ENCODE measurements at regions not wholly inside any gene's neighbourhood (a gene's known extent, or its start where the extent isn't known, plus 50 kb on each side); places are given as distances from the start of the nearest gene placed in this dataset.

DNA sequence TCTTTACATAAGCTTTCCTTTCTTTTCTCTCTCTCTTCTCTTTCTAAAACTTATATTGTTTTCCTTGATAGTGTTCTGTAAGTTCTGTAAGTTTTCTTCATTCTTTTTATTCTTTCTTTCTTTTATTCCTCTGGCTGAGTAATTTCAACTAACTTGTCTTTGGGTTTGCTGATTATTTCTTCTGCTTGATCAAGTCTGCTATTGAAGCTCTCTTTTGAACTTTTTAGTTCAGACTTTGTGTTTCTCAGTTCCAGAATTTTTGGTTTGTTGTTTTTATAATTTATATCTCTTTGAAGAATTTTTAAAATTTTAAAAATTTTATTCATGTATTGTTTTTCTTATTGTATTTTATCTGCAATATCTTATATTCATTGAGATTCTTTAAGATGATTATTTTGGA is 795.8 kb upstream of the SALL3 start:
- TF ChIP-seq, protein P1, sequence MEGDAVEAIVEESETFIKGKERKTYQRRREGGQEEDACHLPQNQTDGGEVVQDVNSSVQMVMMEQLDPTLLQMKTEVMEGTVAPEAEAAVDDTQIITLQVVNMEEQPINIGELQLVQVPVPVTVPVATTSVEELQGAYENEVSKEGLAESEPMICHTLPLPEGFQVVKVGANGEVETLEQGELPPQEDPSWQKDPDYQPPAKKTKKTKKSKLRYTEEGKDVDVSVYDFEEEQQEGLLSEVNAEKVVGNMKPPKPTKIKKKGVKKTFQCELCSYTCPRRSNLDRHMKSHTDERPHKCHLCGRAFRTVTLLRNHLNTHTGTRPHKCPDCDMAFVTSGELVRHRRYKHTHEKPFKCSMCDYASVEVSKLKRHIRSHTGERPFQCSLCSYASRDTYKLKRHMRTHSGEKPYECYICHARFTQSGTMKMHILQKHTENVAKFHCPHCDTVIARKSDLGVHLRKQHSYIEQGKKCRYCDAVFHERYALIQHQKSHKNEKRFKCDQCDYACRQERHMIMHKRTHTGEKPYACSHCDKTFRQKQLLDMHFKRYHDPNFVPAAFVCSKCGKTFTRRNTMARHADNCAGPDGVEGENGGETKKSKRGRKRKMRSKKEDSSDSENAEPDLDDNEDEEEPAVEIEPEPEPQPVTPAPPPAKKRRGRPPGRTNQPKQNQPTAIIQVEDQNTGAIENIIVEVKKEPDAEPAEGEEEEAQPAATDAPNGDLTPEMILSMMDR (conservative IDR thresholded peaks at IDR 0.05; ENCODE audit: low read length): no peak
- TF ChIP-seq EZH2phosphoT487 (IDR thresholded peaks at IDR 0.05; ENCODE audit: borderline replicate concordance, low read depth, low read length): no peak
